Endodermal cell (in vitro differentiated cells): ENCODE measurements at regions not wholly inside any gene's neighbourhood (a gene's known extent, or its start where the extent isn't known, plus 50 kb on each side); places are given as distances from the start of the nearest gene placed in this dataset.

Experiments used
- DNase-seq: peaks from one replicate; pipeline ENCODE4 v3.0.0-alpha.2; 2017
- H3K27ac ChIP-seq: 2 replicates; pipeline ENCODE4 v1.5.1; 2013; ENCODE audit warnings: mild to moderate bottlenecking, low read depth, low read length, moderate library complexity
- H3K27me3 ChIP-seq: 2 replicates; pipeline ENCODE4 v1.6.1; 2013; ENCODE audit warnings: mild to moderate bottlenecking, low read length, moderate library complexity; ENCODE audit not compliant: insufficient read depth, control insufficient read depth, poor library complexity, severe bottlenecking
- H3K36me3 ChIP-seq: 2 replicates; pipeline ENCODE4 v1.7.0; 2013; ENCODE audit warnings: mild to moderate bottlenecking, low read length, moderate library complexity; ENCODE audit not compliant: control insufficient read depth, insufficient read depth
- H3K4me1 ChIP-seq: one replicate; pipeline ENCODE4 v1.7.0; 2013; ENCODE audit warnings: low read length; ENCODE audit not compliant: control insufficient read depth, insufficient read depth
- H3K4me3 ChIP-seq: 2 replicates; pipeline ENCODE4 v1.5.1; 2013; ENCODE audit warnings: mild to moderate bottlenecking, low read length, moderate library complexity
- H3K9ac ChIP-seq: 2 replicates; pipeline ENCODE4 v1.6.1; 2013; ENCODE audit warnings: mild to moderate bottlenecking, low read length, moderate library complexity; ENCODE audit not compliant: poor library complexity, severe bottlenecking; ENCODE audit errors: extremely low read depth
- H3K9me3 ChIP-seq: 2 replicates; pipeline ENCODE4 v1.6.1; 2013; ENCODE audit warnings: mild to moderate bottlenecking, low read length, moderate library complexity; ENCODE audit not compliant: control insufficient read depth
- H3K27ac Mint-ChIP-seq: 2 replicates; pipeline ENCODE4 v1.8.0; 2020; ENCODE audit warnings: mixed read lengths
- H3K27me3 Mint-ChIP-seq: 2 replicates; pipeline ENCODE4 v1.8.0; 2021; ENCODE audit warnings: mild to moderate bottlenecking, mixed read lengths; ENCODE audit not compliant: insufficient read depth
- H3K36me3 Mint-ChIP-seq: 2 replicates; pipeline ENCODE4 v1.8.0; 2020; ENCODE audit warnings: low read depth, mixed read lengths
- H3K4me1 Mint-ChIP-seq: 2 replicates; pipeline ENCODE4 v1.8.0; 2020; ENCODE audit warnings: mixed read lengths
- H3K4me3 Mint-ChIP-seq: 2 replicates; pipeline ENCODE4 v1.8.0; 2020; ENCODE audit warnings: mild to moderate bottlenecking, moderate library complexity, mixed read lengths
- H3K9me3 Mint-ChIP-seq: 2 replicates; pipeline ENCODE4 v1.8.0; 2020; ENCODE audit warnings: mild to moderate bottlenecking, mixed read lengths
- CTCF ChIP-seq: fragments of 200-600 bp; sonication (generic); conservative IDR thresholded peaks from 2 replicates; pipeline ENCODE4 v1.5.0; 2021; ENCODE audit warnings: antibody characterized with exemption, mild to moderate bottlenecking
- WGBS, 2 experiments: methylation state at CpG; one replicate each; pipeline versions ENCODE4 v1.1.5 to v1.1.7; 2013; ENCODE audit warnings: missing lambda C conversion rate in 2 of 2, mixed read lengths in 1 of 2; ENCODE audit not compliant: insufficient coverage in 1 of 2, insufficient read length in 1 of 2; 5-methylcytosine and 5-hydroxymethylcytosine counted together

- Histone ChIP-seq H3K27me3 (no peaks in the 10 kb centered on the region), H3K27ac (no peak overlapping the region), H3K9ac (no peak overlapping the region), H3K4me1 (no peaks in the 10 kb centered on the region), H3K36me3 (no peaks in the 10 kb centered on the region), H3K4me3 (no peak overlapping the region), H3K9me3 (peaks cover 24% of the 10 kb centered on the region)
- Mint-ChIP-seq H3K4me1 (no peaks in the 10 kb centered on the region), H3K36me3 (peaks cover 4% of the 10 kb centered on the region), H3K4me3 (no peak overlapping the region), H3K27ac (no peak overlapping the region), H3K27me3 (peaks cover 3% of the 10 kb centered on the region), H3K9me3 (peaks cover 30% of the 10 kb centered on the region)
- TF ChIP-seq CTCF: no peak
- 86% methylated on average over 2 of the region's 2 CpGs; no CpG with 5 or more reads in 1 of the 2 experiments for WGBS, 2 experiments
- no peak for DNase-seq
Observed at GRCh38 chr3:31314258-31314657, 218.5 kb upstream of the STT3B start.

DNA sequence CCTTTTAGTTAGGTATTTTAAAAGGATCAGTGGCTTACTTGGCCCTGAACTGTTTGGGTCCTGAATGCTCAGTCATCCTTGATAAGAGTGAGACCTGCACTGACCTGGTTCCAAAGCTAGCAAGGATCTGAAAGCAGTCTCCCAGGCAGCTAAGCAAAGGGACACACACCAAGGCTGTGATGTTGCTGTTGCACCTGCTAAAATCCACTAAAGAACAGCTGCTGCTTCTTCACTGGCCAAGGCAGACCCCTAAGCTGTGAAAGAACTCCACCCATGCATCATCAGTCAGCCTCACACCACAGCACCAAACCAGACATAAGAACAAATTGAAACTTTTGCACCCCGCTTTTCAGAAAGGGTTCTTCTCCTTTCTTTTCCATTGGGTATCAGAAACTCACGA is 213.4 kb upstream of the STT3B start:
- H3K4me3 Mint-ChIP-seq: no peak overlapping the region
- TF ChIP-seq CTCF: no peak
- H3K4me1 Mint-ChIP-seq: peaks cover 7% of the 10 kb centered on the region
- WGBS, 2 experiments: 69 to 87% methylated on average over 2 of the region's 2 CpGs
- Histone ChIP-seq H3K4me3 (no peak overlapping the region), H3K36me3 (no peaks in the 10 kb centered on the region), H3K27me3 (no peaks in the 10 kb centered on the region), H3K4me1 (no peaks in the 10 kb centered on the region), H3K27ac (no peak overlapping the region), H3K9me3 (peaks cover 24% of the 10 kb centered on the region), H3K9ac (no peak overlapping the region)
- DNase-seq: no peak
- peaks cover 9% of the 10 kb centered on the region for H3K27me3 Mint-ChIP-seq
- peaks cover 4% of the 10 kb centered on the region for H3K36me3 Mint-ChIP-seq
- H3K9me3 Mint-ChIP-seq: peaks cover 30% of the 10 kb centered on the region
- H3K27ac Mint-ChIP-seq: no peak overlapping the region

GRCh38 chr3:31321620-31322019 is 211.1 kb upstream of the STT3B start:
- Mint-ChIP-seq H3K4me1 (peaks cover 7% of the 10 kb centered on the region), H3K27me3 (peaks cover 9% of the 10 kb centered on the region), H3K36me3 (no peaks in the 10 kb centered on the region), H3K27ac (no peak overlapping the region), H3K4me3 (no peak overlapping the region), H3K9me3 (peaks cover 12% of the 10 kb centered on the region)
- Histone ChIP-seq H3K4me1 (no peaks in the 10 kb centered on the region), H3K36me3 (no peaks in the 10 kb centered on the region), H3K4me3 (no peak overlapping the region), H3K27me3 (no peaks in the 10 kb centered on the region), H3K27ac (no peak overlapping the region), H3K9ac (no peak overlapping the region), H3K9me3 (peaks cover 9% of the 10 kb centered on the region)
- DNase-seq: no peak
- WGBS, 2 experiments: 95% methylated on average over 1 of the region's 1 CpG; no CpG with 5 or more reads in 1 of the 2 experiments
- TF ChIP-seq CTCF: no peak
